GM18511 (cell line): ENCODE measurements at regions not wholly inside any gene's neighbourhood (a gene's known extent, or its start where the extent isn't known, plus 50 kb on each side); places are given as distances from the start of the nearest gene placed in this dataset.
"Not testable (repeated sequence)": the region's sequence is repeated elsewhere in the genome, so short reads cannot be mapped to it uniquely, and the experiment has no call there.

Experiments used
- ATAC-seq: cut with Tn5 transposase; IDR thresholded peaks from one replicate; pipeline ENCODE4 v1.9.1; 2021; ENCODE audit warnings: mild to moderate bottlenecking, moderate library complexity; ENCODE audit not compliant: unreplicated experiment

DNA sequence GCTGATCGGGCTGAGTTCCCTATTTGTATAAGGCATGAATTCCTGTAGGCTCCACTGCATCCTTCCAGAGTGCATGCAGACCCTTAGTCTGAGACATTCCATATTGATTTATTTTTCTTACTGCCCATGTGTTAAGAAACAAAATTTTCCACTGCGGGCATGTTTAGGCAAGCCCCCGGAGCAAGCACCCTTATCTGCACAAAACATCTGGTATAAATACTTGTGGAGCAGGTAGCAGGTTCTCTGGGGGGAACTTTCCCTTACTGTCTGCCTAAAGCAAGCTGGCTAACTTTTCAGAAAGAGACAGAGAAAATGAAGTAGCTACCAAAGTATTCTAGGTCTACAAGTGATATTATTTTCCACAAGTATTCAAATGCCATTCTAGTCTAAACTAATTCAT is 1338.5 kb upstream of the PCDH10 start:
- not testable (repeated sequence) for ATAC-seq
